ENCODE measurements at regions not wholly inside any gene's neighbourhood (a gene's known extent, or its start where the extent isn't known, plus 50 kb on each side); places are given as distances from the start of the nearest gene placed in this dataset.

DNA sequence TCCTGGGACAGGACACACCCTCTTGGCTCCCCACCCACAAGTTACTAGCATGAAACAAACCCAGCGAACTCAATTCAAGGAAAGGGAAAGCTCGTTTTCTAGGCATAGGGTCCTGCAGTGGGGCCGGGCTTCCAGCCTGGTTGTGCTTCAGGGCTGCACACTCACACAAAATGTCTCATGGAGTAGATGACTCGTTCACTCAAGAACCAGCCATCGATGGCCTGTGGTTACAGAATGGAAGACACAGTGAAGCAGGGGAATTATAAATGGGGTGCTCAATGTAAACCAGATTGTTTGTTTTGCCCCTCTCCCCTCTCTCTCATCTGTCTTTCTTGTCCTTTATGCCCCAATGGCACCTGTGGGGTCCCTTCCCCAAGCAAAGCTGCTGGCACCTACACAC lies 56.0 kb upstream of the COX20 start (continued):
- TF ChIP-seq, protein P1, sequence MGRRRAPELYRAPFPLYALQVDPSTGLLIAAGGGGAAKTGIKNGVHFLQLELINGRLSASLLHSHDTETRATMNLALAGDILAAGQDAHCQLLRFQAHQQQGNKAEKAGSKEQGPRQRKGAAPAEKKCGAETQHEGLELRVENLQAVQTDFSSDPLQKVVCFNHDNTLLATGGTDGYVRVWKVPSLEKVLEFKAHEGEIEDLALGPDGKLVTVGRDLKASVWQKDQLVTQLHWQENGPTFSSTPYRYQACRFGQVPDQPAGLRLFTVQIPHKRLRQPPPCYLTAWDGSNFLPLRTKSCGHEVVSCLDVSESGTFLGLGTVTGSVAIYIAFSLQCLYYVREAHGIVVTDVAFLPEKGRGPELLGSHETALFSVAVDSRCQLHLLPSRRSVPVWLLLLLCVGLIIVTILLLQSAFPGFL (CRISPR knock-in tag; IDR thresholded peaks at IDR 0.05; ENCODE audit: borderline replicate concordance) = no peak
- TF ChIP-seq, protein P2, sequence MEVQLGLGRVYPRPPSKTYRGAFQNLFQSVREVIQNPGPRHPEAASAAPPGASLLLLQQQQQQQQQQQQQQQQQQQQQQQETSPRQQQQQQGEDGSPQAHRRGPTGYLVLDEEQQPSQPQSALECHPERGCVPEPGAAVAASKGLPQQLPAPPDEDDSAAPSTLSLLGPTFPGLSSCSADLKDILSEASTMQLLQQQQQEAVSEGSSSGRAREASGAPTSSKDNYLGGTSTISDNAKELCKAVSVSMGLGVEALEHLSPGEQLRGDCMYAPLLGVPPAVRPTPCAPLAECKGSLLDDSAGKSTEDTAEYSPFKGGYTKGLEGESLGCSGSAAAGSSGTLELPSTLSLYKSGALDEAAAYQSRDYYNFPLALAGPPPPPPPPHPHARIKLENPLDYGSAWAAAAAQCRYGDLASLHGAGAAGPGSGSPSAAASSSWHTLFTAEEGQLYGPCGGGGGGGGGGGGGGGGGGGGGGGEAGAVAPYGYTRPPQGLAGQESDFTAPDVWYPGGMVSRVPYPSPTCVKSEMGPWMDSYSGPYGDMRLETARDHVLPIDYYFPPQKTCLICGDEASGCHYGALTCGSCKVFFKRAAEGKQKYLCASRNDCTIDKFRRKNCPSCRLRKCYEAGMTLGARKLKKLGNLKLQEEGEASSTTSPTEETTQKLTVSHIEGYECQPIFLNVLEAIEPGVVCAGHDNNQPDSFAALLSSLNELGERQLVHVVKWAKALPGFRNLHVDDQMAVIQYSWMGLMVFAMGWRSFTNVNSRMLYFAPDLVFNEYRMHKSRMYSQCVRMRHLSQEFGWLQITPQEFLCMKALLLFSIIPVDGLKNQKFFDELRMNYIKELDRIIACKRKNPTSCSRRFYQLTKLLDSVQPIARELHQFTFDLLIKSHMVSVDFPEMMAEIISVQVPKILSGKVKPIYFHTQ (CRISPR knock-in tag; IDR thresholded peaks at IDR 0.05) = no peak
- TF ChIP-seq GRHL2 (CRISPR knock-in tag; IDR thresholded peaks at IDR 0.05; ENCODE audit: insufficient replicate concordance, severe bottlenecking) (no peak), NFE2L1 (CRISPR knock-in tag; IDR thresholded peaks at IDR 0.05) (no peak), OVOL2 (CRISPR knock-in tag; IDR thresholded peaks at IDR 0.05; ENCODE audit: borderline replicate concordance) (no peak)

DNA sequence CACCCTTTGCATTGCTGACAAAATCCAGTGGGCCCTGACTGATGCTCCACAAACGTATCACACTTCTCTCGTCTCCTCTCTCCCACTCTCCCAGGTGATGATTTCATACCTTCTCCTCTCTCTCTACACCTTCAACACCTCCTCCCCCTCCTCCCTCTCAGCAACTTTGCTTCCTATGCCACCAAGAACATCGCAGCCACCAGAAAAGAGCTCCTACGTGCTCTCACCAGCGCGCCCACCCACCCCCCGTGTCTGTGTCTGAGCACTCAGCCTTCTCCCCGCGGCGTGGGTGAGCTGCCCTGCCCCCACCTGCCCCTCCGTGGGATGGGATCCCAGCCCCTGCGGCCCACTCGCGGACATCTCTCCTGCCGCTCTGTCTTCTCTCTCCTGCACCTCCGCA lies 55.1 kb upstream of the COX20 start:
- Mint-ChIP-seq H3K27me3 (ENCODE audit: low read depth) (no peaks in the 10 kb centered on the region), H3K4me3 (no peak overlapping the region), H3K27ac (no peak overlapping the region), H3K36me3 (no peaks in the 10 kb centered on the region), H3K9me3 (peaks cover 4% of the 10 kb centered on the region), H3K4me1 (peaks cover 3% of the 10 kb centered on the region)
- DNase-seq (ENCODE audit: low spot score) (no peak), ATAC-seq (no peak)
- TF ChIP-seq ETV6 (CRISPR knock-in tag; IDR thresholded peaks at IDR 0.05) (no peak), SMAD3 (CRISPR knock-in tag; IDR thresholded peaks at IDR 0.05; ENCODE audit: borderline replicate concordance) (no peak)
- TF ChIP-seq, protein P3, sequence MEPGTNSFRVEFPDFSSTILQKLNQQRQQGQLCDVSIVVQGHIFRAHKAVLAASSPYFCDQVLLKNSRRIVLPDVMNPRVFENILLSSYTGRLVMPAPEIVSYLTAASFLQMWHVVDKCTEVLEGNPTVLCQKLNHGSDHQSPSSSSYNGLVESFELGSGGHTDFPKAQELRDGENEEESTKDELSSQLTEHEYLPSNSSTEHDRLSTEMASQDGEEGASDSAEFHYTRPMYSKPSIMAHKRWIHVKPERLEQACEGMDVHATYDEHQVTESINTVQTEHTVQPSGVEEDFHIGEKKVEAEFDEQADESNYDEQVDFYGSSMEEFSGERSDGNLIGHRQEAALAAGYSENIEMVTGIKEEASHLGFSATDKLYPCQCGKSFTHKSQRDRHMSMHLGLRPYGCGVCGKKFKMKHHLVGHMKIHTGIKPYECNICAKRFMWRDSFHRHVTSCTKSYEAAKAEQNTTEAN (CRISPR knock-in tag; IDR thresholded peaks at IDR 0.05) = no peak
- TF ChIP-seq, protein P4, sequence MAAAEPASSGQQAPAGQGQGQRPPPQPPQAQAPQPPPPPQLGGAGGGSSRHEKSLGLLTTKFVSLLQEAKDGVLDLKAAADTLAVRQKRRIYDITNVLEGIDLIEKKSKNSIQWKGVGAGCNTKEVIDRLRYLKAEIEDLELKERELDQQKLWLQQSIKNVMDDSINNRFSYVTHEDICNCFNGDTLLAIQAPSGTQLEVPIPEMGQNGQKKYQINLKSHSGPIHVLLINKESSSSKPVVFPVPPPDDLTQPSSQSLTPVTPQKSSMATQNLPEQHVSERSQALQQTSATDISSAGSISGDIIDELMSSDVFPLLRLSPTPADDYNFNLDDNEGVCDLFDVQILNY (CRISPR knock-in tag; IDR thresholded peaks at IDR 0.05) = no peak
- TF ChIP-seq, protein P5, sequence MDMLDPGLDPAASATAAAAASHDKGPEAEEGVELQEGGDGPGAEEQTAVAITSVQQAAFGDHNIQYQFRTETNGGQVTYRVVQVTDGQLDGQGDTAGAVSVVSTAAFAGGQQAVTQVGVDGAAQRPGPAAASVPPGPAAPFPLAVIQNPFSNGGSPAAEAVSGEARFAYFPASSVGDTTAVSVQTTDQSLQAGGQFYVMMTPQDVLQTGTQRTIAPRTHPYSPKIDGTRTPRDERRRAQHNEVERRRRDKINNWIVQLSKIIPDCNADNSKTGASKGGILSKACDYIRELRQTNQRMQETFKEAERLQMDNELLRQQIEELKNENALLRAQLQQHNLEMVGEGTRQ (CRISPR knock-in tag; IDR thresholded peaks at IDR 0.05) = no peak
- ChIA-PET POLR2A (no interaction called here), CTCF (interaction anchor here (0.5 kb wide), 1 partner anchor 179 kb away, joined by 5 read pairs; no protein-coding TSS in a partner anchor)

DNA sequence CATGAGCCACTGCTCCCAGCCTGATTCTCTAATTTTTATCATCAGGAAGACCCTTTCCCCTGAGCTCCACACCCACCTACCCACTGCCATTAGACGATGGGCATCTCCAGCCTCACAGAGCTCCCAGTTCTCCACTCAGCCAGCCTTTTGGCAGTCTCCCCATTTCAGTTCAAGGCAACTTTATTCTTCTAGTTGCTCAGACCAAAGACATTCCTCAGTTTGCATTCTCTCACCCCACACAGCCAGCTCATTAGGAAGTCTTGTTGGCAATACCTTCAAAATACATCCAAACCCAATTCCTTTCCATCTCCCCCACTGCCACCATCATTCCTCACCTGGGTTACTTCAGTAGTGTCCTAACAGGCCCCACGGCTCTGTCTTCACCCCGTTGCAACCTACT lies 53.4 kb upstream of the COX20 start:
- Mint-ChIP-seq H3K4me1 (peaks cover 10% of the 10 kb centered on the region), H3K27ac (no peak overlapping the region), H3K36me3 (no peaks in the 10 kb centered on the region), H3K27me3 (ENCODE audit: low read depth) (no peaks in the 10 kb centered on the region), H3K4me3 (no peak overlapping the region), H3K9me3 (no peaks in the 10 kb centered on the region)
- CTCF ChIA-PET = interaction anchor here (1.0 kb wide), 1 partner anchor 14 kb away, joined by 3 read pairs; no protein-coding TSS in a partner anchor
- ATAC-seq (no peak), DNase-seq (ENCODE audit: low spot score) (no peak)
- POLR2A ChIA-PET = no interaction called here
- TF ChIP-seq, protein P6, sequence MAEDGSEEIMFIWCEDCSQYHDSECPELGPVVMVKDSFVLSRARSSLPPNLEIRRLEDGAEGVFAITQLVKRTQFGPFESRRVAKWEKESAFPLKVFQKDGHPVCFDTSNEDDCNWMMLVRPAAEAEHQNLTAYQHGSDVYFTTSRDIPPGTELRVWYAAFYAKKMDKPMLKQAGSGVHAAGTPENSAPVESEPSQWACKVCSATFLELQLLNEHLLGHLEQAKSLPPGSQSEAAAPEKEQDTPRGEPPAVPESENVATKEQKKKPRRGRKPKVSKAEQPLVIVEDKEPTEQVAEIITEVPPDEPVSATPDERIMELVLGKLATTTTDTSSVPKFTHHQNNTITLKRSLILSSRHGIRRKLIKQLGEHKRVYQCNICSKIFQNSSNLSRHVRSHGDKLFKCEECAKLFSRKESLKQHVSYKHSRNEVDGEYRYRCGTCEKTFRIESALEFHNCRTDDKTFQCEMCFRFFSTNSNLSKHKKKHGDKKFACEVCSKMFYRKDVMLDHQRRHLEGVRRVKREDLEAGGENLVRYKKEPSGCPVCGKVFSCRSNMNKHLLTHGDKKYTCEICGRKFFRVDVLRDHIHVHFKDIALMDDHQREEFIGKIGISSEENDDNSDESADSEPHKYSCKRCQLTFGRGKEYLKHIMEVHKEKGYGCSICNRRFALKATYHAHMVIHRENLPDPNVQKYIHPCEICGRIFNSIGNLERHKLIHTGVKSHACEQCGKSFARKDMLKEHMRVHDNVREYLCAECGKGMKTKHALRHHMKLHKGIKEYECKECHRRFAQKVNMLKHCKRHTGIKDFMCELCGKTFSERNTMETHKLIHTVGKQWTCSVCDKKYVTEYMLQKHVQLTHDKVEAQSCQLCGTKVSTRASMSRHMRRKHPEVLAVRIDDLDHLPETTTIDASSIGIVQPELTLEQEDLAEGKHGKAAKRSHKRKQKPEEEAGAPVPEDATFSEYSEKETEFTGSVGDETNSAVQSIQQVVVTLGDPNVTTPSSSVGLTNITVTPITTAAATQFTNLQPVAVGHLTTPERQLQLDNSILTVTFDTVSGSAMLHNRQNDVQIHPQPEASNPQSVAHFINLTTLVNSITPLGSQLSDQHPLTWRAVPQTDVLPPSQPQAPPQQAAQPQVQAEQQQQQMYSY (CRISPR knock-in tag; IDR thresholded peaks at IDR 0.05) = no peak
- TF ChIP-seq HMGA2 (CRISPR knock-in tag; IDR thresholded peaks at IDR 0.05) = no peak
- TF ChIP-seq, protein P7, sequence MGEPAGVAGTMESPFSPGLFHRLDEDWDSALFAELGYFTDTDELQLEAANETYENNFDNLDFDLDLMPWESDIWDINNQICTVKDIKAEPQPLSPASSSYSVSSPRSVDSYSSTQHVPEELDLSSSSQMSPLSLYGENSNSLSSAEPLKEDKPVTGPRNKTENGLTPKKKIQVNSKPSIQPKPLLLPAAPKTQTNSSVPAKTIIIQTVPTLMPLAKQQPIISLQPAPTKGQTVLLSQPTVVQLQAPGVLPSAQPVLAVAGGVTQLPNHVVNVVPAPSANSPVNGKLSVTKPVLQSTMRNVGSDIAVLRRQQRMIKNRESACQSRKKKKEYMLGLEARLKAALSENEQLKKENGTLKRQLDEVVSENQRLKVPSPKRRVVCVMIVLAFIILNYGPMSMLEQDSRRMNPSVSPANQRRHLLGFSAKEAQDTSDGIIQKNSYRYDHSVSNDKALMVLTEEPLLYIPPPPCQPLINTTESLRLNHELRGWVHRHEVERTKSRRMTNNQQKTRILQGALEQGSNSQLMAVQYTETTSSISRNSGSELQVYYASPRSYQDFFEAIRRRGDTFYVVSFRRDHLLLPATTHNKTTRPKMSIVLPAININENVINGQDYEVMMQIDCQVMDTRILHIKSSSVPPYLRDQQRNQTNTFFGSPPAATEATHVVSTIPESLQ (CRISPR knock-in tag; IDR thresholded peaks at IDR 0.05) = no peak
- TF ChIP-seq, protein P8, sequence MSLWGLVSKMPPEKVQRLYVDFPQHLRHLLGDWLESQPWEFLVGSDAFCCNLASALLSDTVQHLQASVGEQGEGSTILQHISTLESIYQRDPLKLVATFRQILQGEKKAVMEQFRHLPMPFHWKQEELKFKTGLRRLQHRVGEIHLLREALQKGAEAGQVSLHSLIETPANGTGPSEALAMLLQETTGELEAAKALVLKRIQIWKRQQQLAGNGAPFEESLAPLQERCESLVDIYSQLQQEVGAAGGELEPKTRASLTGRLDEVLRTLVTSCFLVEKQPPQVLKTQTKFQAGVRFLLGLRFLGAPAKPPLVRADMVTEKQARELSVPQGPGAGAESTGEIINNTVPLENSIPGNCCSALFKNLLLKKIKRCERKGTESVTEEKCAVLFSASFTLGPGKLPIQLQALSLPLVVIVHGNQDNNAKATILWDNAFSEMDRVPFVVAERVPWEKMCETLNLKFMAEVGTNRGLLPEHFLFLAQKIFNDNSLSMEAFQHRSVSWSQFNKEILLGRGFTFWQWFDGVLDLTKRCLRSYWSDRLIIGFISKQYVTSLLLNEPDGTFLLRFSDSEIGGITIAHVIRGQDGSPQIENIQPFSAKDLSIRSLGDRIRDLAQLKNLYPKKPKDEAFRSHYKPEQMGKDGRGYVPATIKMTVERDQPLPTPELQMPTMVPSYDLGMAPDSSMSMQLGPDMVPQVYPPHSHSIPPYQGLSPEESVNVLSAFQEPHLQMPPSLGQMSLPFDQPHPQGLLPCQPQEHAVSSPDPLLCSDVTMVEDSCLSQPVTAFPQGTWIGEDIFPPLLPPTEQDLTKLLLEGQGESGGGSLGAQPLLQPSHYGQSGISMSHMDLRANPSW (CRISPR knock-in tag; conservative IDR thresholded peaks at IDR 0.05; ENCODE audit: low read depth) = no peak
